HG03442 (cell line): ENCODE measurements at regions not wholly inside any gene's neighbourhood (a gene's known extent, or its start where the extent isn't known, plus 50 kb on each side); places are given as distances from the start of the nearest gene placed in this dataset.

Experiments used
- ATAC-seq: cut with Tn5 transposase; IDR thresholded peaks from one replicate; pipeline ENCODE4 v1.9.1; 2021; ENCODE audit warnings: mild to moderate bottlenecking, moderate library complexity; ENCODE audit not compliant: unreplicated experiment

GRCh38 chr9:89984214-89984613 lies 379.4 kb downstream of the GADD45G start:
- no peak for ATAC-seq

- no peak for ATAC-seq
Measured at GRCh38 chr9:89985068-89985467, 380.3 kb downstream of the GADD45G start.

- ATAC-seq, result no peak
Measured at GRCh38 chr9:89986190-89986589, 381.4 kb downstream of the GADD45G start.

- ATAC-seq, result no peak
Measured at GRCh38 chr9:89988458-89988857, 383.6 kb downstream of the GADD45G start.

GRCh38 chr9:89991204-89991790 lies 386.5 kb downstream of the GADD45G start:
- no peak for ATAC-seq

- ATAC-seq, result no peak
Measured at GRCh38 chr9:89992326-89993198, 387.8 kb downstream of the GADD45G start.

- no peak for ATAC-seq
Measured at GRCh38 chr9:89993678-89994630, 389.1 kb downstream of the GADD45G start.

GRCh38 chr9:89994988-89995613 lies 390.3 kb downstream of the GADD45G start:
- no peak for ATAC-seq

GRCh38 chr9:89996116-89996515 lies 391.3 kb downstream of the GADD45G start:
- ATAC-seq, result no peak

GRCh38 chr9:89996773-89997172 lies 392.0 kb downstream of the GADD45G start:
- ATAC-seq, result no peak

- no peak for ATAC-seq
Measured at GRCh38 chr9:89998633-89999032, 393.8 kb downstream of the GADD45G start.

- ATAC-seq, result no peak
Measured at GRCh38 chr9:89999176-89999533, 394.3 kb downstream of the GADD45G start.

- peak; percentile 87 for ATAC-seq
Measured at GRCh38 chr9:89999534-90000370, 394.9 kb downstream of the GADD45G start.

GRCh38 chr9:90000925-90001324 lies 396.1 kb downstream of the GADD45G start:
- no peak for ATAC-seq

- ATAC-seq, result no peak
Measured at GRCh38 chr9:90001747-90002146, 396.9 kb downstream of the GADD45G start.

- ATAC-seq, result no peak
Measured at GRCh38 chr9:90002397-90003271, 397.8 kb downstream of the GADD45G start.

GRCh38 chr9:90005388-90005787 lies 400.6 kb downstream of the GADD45G start:
- ATAC-seq, result no peak

- no peak for ATAC-seq
Measured at GRCh38 chr9:90007516-90008440, 403.0 kb downstream of the GADD45G start.
